Thymus (tissue), 11 donors: ENCODE measurements at regions not wholly inside any gene's neighbourhood (a gene's known extent, or its start where the extent isn't known, plus 50 kb on each side); places are given as distances from the start of the nearest gene placed in this dataset.
"Not testable (repeated sequence)": the region's sequence is repeated elsewhere in the genome, so short reads cannot be mapped to it uniquely, and the experiment has no call there.

Experiments
- DNase-seq, 9 donors: peaks; one replicate each; pipeline ENCODE4 v3.0.0-alpha.2; 2013; ENCODE audit warnings: low spot score in 9 of 9, low read depth in 6 of 9, missing footprints in 1 of 9
- H3K27ac ChIP-seq, 2 donors: one replicate each; pipeline ENCODE4 v1.5.1; 2013; ENCODE audit warnings: control low read depth in 1 of 2, low read depth in 1 of 2, low read length in 1 of 2, mild to moderate bottlenecking in 1 of 2, moderate library complexity in 1 of 2
- H3K27me3 ChIP-seq, 2 donors: one replicate each; pipeline ENCODE4 v1.5.1; 2013; ENCODE audit warnings: low read length in 1 of 2; ENCODE audit not compliant: control insufficient read depth in 2 of 2, insufficient read depth in 1 of 2
- H3K36me3 ChIP-seq, 2 donors: one replicate each; pipeline ENCODE4 v1.5.1; 2013; ENCODE audit warnings: low read length in 1 of 2, mild to moderate bottlenecking in 1 of 2, moderate library complexity in 1 of 2; ENCODE audit not compliant: control insufficient read depth in 2 of 2, insufficient read depth in 2 of 2
- H3K4me1 ChIP-seq, 2 donors: one replicate each; pipeline ENCODE4 v1.5.1; 2013; ENCODE audit warnings: low read length in 2 of 2; ENCODE audit not compliant: control insufficient read depth in 2 of 2, insufficient read depth in 2 of 2
- H3K4me3 ChIP-seq, 2 donors: one replicate each; pipeline ENCODE4 v1.5.1; 2013; ENCODE audit warnings: low read length in 2 of 2, control low read depth in 1 of 2, mild to moderate bottlenecking in 1 of 2
- H3K9me3 ChIP-seq, 2 donors: one replicate each; pipeline ENCODE4 v1.5.1; 2013; ENCODE audit warnings: low read length in 1 of 2, mild to moderate bottlenecking in 1 of 2; ENCODE audit not compliant: control insufficient read depth in 2 of 2, insufficient read depth in 1 of 2
- WGBS: extraction: QIAGEN DNeasy Blood & Tissue Kit; methylation state at CpG from one replicate; pipeline ENCODE4 v1.1.7; 2013; 5-methylcytosine and 5-hydroxymethylcytosine counted together
- donor health status: healthy.

- not testable (repeated sequence) for H3K4me1 ChIP-seq, DNase-seq, H3K36me3 ChIP-seq, H3K27me3 ChIP-seq, H3K4me3 ChIP-seq, H3K9me3 ChIP-seq, H3K27ac ChIP-seq
- 94% methylated on average over 6 of the region's 6 CpGs for WGBS
Observed at GRCh38 chr1:245102149-245102548, 52.6 kb upstream of the KIF26B start.

GRCh38 chr1:245099401-245099800, 55.4 kb upstream of the KIF26B start:
- Histone ChIP-seq H3K27me3 (no peaks in the 10 kb centered on the region), H3K4me3 (no peak overlapping the region), H3K9me3 (no peaks in the 10 kb centered on the region), H3K27ac (no peak overlapping the region), H3K36me3 (no peaks in the 10 kb centered on the region), H3K4me1 (no peaks in the 10 kb centered on the region)
- WGBS = 95% methylated on average over 8 of the region's 8 CpGs
- DNase-seq = no peak

- H3K27ac ChIP-seq = no peak overlapping the region
- H3K27me3 ChIP-seq = no peaks in the 10 kb centered on the region
- no peaks in the 10 kb centered on the region for H3K9me3 ChIP-seq
- H3K36me3 ChIP-seq = no peaks in the 10 kb centered on the region
- WGBS = 97% methylated on average over 6 of the region's 6 CpGs
- no peak overlapping the region for H3K4me3 ChIP-seq
- no peak for DNase-seq
- no peaks in the 10 kb centered on the region for H3K4me1 ChIP-seq
Observed at GRCh38 chr1:245098924-245099323, 55.9 kb upstream of the KIF26B start.

GRCh38 chr1:245096311-245097066, 58.3 kb upstream of the KIF26B start:
- H3K9me3 ChIP-seq = no peaks in the 10 kb centered on the region
- no peak overlapping the region for H3K4me3 ChIP-seq
- DNase-seq = no peak
- no peaks in the 10 kb centered on the region for H3K4me1 ChIP-seq
- no peaks in the 10 kb centered on the region for H3K36me3 ChIP-seq
- H3K27me3 ChIP-seq = no peaks in the 10 kb centered on the region
- H3K27ac ChIP-seq = no peak overlapping the region
- 97% methylated on average over 5 of the region's 5 CpGs for WGBS

- no peak overlapping the region for H3K27ac ChIP-seq
- H3K27me3 ChIP-seq = no peaks in the 10 kb centered on the region
- 91% methylated on average over 1 of the region's 1 CpG for WGBS
- DNase-seq = no peak
- no peaks in the 10 kb centered on the region for H3K9me3 ChIP-seq
- H3K36me3 ChIP-seq = no peaks in the 10 kb centered on the region
- no peak overlapping the region for H3K4me3 ChIP-seq
- no peaks in the 10 kb centered on the region for H3K4me1 ChIP-seq
Observed at GRCh38 chr1:245095903-245096302, 58.9 kb upstream of the KIF26B start.

GRCh38 chr1:245094954-245095353, 59.8 kb upstream of the KIF26B start:
- Histone ChIP-seq H3K9me3 (no peaks in the 10 kb centered on the region), H3K36me3 (no peaks in the 10 kb centered on the region), H3K27me3 (no peaks in the 10 kb centered on the region), H3K4me3 (no peak overlapping the region), H3K4me1 (no peaks in the 10 kb centered on the region), H3K27ac (no peak overlapping the region)
- DNase-seq = no peak
- WGBS = over 99% methylated on average over 5 of the region's 5 CpGs

GRCh38 chr1:245094092-245094491, 60.7 kb upstream of the KIF26B start:
- Histone ChIP-seq H3K4me3 (no peak overlapping the region), H3K36me3 (no peaks in the 10 kb centered on the region), H3K9me3 (no peaks in the 10 kb centered on the region), H3K27me3 (no peaks in the 10 kb centered on the region), H3K27ac (no peak overlapping the region), H3K4me1 (no peaks in the 10 kb centered on the region)
- no peak for DNase-seq
- 98% methylated on average over 10 of the region's 10 CpGs for WGBS

- no peak overlapping the region for H3K27ac ChIP-seq
- 94% methylated on average over 5 of the region's 5 CpGs for WGBS
- no peak for DNase-seq
Observed at GRCh38 chr1:245092638-245092976, 62.2 kb upstream of the KIF26B start.

GRCh38 chr1:245091818-245092637, 62.8 kb upstream of the KIF26B start:
- Histone ChIP-seq H3K27ac (no peak overlapping the region), H3K9me3 (no peaks in the 10 kb centered on the region), H3K4me1 (no peaks in the 10 kb centered on the region), H3K4me3 (no peak overlapping the region), H3K36me3 (no peaks in the 10 kb centered on the region), H3K27me3 (no peaks in the 10 kb centered on the region)
- DNase-seq = no peak
- WGBS = 95% methylated on average over 12 of the region's 12 CpGs

More at GRCh38 chr1:245092638-245092976, 62.2 kb upstream of the KIF26B start:
- no peaks in the 10 kb centered on the region for H3K36me3 ChIP-seq
- no peaks in the 10 kb centered on the region for H3K4me1 ChIP-seq
- H3K27me3 ChIP-seq = no peaks in the 10 kb centered on the region
- no peaks in the 10 kb centered on the region for H3K9me3 ChIP-seq
- no peak overlapping the region for H3K4me3 ChIP-seq
